ENCODE measurements at regions not wholly inside any gene's neighbourhood (a gene's known extent, or its start where the extent isn't known, plus 50 kb on each side); places are given as distances from the start of the nearest gene placed in this dataset.

DNA sequence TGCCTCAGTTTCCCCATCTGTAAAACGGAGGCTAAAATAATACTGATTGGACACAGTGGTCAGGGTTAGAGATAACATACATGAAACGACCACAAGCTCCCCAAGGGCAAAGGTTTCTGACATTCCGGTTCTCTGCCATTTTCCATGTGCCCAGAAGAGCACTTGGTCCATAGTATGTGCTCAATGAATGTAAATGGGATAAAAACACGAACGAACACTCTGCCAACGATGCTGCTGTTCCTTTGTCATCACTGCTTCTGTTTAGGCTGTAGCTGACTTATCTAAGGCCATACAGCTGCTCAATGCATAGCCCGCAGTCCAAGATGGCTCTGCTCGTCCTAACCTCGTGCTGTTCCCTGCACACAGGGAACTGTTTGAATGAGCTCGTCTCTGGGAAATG lies 102.0 kb downstream of the RMI2 start:
- DNase-seq = no peak

- no peak for DNase-seq
Observed at GRCh38 chr16:11447836-11448235, 102.6 kb downstream of the RMI2 start.

DNA sequence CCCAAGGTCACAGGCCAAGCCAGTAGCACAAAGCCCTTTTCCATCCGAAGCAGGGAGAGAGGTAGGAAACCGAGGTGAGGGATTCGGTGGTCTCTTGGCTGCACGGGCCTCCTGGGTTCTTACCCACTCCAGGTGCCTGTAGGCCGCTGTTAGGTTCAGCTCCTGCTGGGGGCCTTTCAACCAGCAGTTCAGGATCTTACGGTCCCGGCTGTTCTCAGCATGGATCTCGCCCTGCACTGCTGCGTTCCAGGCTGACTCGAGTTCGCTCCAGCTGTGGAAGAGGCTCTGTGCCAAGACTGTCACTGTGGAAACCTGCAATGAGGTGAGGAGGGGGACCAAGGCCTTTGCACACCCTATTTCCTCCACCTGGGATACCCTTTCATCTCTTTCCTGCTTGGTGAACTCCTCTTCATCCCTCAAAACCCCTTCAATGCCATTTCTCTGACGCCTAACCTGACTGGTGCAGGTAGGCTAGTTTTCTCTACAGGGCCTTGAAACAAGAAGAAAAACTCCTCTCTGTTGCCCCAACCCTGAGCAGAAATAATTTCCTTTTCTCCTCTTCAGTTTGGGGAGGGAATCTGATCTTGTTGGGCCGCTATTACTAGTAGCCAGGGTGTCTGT lies 103.6 kb downstream of the RMI2 start:
- DNase-seq = no peak

DNA sequence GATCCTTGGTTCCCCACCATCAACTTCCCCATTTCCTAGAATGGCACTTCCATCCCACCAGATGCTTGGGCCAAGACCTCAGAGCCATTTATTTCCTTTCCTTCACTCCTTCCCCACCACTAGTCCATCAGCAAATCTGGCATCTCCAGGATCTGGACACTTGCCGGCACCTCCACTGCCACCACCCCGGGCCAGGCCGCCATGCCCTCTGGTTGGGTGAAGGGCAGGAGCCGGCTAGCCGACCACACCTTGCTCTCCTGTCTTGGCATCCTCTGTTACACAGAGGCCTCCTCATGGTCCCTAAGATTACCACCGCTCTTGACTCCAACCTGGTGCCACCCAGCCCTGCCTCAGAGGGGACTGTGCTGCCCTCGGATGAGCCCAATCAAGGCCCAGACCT lies 104.5 kb downstream of the RMI2 start:
- DNase-seq = no peak

- DNase-seq = no peak
Observed at GRCh38 chr16:11450136-11450535, 104.9 kb downstream of the RMI2 start.

DNA sequence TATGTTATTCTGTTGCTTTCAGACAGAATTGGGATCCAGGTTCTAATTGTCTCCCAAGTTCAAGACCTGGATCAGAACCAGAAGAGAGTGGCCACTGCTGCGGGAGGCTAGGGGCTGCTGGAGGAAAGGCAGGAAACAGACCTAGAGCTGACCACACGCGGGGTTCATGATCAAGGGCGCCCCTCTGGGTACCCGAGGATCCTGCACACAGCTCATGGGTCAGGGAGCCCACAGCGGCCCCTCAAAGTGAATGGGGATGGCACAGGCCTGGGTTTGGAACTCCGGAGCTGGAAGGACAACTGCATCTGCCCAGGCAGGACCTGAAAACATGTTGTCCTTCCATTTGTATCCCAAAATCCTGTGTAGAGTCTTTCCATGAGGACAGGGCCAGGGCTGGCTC lies 107.0 kb downstream of the RMI2 start:
- no peak for DNase-seq

- no peak for DNase-seq
Observed at GRCh38 chr16:11452746-11453389, 107.6 kb downstream of the RMI2 start.

DNA sequence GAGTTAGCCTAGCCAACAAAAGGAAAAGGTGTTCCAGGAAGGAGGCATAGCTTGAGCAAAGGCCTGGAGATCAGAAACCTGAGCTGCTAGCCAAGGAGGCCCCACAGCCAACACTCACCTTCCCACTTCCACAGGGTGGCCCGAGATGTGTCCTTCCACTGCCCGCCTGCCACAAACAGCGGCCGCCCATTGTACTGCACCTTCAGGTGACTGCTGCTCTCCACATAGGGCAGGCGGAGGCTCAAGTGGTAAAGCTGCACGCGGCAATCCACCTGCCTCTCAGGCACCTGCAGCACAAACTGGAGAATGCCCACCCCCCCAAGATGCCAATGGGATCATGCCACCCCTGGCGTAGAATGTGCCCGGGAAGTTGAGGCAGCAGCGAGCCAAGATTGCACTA lies 111.5 kb downstream of the RMI2 start:
- DNase-seq = no peak

GRCh38 chr16:11459722-11460121 lies 114.5 kb downstream of the RMI2 start:
- DNase-seq = no peak

DNA sequence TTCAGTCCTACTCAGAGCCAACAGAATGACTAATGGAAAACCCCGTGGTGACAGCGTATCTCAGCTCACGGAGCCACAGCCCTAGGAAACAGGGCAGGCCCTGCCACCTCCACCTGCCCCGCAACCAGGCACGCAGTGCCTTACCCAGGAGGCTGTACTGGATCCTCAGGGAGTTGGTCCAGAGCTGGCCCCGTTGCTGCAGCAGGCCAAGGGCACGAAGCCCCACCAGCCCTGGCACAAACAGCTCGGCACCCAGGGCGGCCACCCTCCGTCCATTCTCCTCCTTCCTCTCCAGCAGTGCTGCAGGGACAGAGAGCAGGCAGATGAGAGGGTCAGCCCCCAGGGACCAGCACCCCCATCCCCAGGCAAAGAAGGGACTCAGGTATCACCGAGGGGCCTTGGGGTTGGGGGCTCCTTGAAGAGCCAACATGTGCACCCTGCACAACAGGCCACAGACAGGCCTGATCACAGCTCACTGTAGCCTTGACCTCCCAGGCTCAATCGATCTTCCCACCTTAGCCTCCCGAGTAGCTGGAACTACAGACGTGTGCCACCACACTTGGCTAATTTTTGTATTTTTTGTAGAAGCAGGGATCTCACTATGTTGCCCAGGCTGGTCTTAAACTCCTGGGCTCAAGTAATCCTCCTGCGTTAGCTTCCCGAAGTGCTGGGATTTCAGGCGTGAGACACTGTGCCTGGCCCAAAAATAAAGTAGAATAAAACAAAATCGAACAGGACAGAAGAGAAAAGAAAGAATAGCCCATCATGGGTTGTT lies 115.7 kb downstream of the RMI2 start:
- no peak for DNase-seq

DNA sequence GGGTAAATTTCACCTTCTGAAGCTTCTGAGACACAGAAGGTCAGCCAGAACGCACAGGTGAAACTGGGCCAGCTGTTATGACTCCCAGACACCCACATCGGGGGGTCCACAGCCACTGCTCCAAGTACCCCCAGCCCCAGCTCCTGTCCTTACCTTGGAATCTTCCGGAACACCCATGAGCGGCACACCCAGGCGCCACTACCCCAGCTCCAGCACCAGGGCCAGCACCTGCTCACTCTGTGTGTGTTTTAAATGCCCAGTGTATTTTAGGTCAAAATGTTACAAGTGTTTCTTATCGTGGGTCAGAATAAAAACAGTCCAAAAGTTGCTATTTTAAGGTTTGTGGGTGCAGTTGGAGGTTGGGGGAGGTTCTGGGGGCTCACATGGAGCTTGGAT lies 116.3 kb downstream of the RMI2 start:
- no peak for DNase-seq

DNA sequence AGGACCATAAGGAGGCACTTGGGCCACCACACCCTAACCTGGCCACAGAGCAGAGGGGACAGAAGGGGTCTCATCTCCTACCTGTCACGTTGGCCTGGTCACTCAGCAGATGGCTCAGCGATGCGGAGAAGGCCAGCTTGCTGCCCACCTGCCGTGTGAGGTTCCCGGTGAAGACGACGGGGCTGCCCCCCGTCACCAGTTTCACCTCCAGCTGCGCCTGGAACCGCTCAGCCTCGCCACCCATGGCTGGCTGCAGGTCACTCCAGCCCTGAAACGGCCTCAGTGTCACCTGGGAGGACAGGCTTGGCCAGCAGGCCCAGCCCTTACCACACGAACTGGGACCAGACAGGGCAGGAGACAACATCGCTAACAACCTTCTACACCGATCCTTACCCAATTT lies 116.8 kb downstream of the RMI2 start:
- no peak for DNase-seq

GRCh38 chr16:11462861-11463260 lies 117.6 kb downstream of the RMI2 start:
- no peak for DNase-seq

GRCh38 chr16:11464241-11464640 lies 119.0 kb downstream of the RMI2 start:
- no peak for DNase-seq

- no peak for DNase-seq
Observed at GRCh38 chr16:11465675-11466074, 120.4 kb downstream of the RMI2 start.

- no peak for DNase-seq
Observed at GRCh38 chr16:11470676-11471415, 115.9 kb downstream of the LITAF start.

GRCh38 chr16:11471548-11471947 lies 115.2 kb downstream of the LITAF start:
- DNase-seq = no peak

DNA sequence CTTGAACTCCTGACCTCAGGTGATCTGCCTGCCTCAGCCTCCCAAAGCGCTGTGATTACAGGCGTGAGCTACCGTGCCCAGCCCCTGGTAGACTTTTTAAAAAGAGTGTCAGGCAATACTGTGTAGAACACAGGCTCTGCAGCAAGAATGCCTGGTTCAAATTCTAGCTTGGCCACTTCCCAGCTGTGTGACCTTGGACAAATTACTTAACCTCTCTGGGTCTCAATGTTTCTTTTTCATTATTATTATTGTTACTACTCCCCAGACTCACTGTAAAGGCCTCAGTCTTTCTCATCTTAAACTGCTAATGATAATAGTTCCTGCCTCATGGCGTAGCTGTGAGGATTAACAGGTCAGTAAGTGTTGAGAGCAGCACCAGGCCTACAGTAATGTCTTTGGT lies 114.3 kb downstream of the LITAF start:
- no peak for DNase-seq

- no peak for DNase-seq
Observed at GRCh38 chr16:11472851-11473250, 113.9 kb downstream of the LITAF start.

DNA sequence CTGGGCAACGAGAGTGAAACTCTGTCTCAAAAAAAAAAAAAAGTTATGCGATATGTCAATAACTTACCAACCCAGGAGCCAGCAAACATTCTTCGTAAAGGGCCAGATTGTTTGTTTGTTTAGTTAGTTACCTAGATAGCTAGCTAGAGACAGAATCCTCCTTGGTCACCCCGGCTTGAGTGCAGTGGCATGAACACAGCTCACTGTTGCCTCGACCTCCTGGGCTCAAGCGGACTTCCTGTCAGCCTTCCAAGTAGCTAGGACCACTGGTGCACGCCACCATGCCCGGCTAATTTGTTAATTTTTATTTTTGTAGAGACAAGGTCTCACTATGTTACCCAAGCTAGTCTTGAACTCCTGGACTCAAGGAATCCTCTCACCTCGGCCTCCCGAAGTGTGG lies 113.0 kb downstream of the LITAF start:
- DNase-seq = no peak

DNA sequence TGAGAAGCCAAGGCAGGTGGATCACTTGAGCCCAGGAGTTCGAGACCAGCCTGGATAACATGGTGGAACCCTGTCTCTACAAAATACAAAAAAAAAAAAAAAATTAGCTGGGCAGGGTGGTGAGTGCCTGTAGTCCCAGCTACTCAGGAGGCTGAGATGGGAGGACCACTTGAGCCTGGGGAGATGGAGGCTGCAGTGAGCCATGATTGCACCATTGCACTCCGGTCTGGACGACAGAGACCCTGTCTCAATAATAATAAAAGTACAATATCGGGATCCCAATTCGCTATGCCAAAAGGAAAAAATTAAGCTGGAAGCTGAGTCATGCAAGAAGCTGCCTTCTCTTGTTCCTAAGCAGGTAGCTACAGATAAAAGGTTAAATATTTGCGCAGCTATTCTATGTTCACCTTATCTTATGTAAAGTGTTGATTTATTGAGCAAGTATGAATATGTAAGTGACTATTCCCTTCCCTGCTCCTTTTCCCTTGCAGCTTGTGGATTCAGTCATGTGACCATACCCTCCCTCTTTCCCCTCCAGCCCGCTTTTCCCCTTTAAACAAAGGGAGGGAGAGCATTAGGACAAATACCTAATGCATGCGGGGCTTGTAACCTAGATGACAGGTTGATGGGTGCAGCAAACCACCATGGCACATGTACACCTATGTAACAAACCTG lies 112.0 kb downstream of the LITAF start:
- DNase-seq = no peak

GRCh38 chr16:11475896-11476630 lies 110.7 kb downstream of the LITAF start:
- no peak for DNase-seq
